ENCODE measurements at regions not wholly inside any gene's neighbourhood (a gene's known extent, or its start where the extent isn't known, plus 50 kb on each side); places are given as distances from the start of the nearest gene placed in this dataset.

DNA sequence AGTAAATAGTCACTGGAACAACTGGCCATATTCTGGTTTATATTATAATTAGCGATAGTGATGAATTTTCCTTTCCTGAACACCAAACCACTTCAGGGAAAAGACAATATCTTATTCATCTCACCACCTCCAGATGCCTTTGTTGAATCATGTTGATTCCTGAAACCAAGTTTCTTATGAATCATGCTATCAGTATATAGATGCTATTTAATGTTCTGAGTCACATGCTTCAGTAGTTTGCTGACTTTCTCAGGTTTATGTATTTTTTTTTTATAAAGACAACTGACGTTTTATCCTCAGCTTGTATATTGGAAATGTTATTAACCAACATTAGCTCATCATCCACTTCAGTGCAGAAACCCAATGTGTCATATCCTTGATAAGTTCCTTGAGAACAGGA lies 710.2 kb upstream of the POU3F2 start:
- TF ChIP-seq EZH2phosphoT487 (IDR thresholded peaks at IDR 0.05; ENCODE audit: borderline replicate concordance), result no peak
- TF ChIP-seq, protein P1, sequence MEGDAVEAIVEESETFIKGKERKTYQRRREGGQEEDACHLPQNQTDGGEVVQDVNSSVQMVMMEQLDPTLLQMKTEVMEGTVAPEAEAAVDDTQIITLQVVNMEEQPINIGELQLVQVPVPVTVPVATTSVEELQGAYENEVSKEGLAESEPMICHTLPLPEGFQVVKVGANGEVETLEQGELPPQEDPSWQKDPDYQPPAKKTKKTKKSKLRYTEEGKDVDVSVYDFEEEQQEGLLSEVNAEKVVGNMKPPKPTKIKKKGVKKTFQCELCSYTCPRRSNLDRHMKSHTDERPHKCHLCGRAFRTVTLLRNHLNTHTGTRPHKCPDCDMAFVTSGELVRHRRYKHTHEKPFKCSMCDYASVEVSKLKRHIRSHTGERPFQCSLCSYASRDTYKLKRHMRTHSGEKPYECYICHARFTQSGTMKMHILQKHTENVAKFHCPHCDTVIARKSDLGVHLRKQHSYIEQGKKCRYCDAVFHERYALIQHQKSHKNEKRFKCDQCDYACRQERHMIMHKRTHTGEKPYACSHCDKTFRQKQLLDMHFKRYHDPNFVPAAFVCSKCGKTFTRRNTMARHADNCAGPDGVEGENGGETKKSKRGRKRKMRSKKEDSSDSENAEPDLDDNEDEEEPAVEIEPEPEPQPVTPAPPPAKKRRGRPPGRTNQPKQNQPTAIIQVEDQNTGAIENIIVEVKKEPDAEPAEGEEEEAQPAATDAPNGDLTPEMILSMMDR (conservative IDR thresholded peaks at IDR 0.05; ENCODE audit: low read length), result no peak
